Coronary artery (tissue), 2 donors: ENCODE measurements at regions not wholly inside any gene's neighbourhood (a gene's known extent, or its start where the extent isn't known, plus 50 kb on each side); places are given as distances from the start of the nearest gene placed in this dataset.

Experiments
- DNase-seq: peaks from one replicate; pipeline ENCODE4 v3.0.0-alpha.2; 2017; ENCODE audit warnings: low spot score
- H3K27ac ChIP-seq, 2 donors: fragments of 200-600 bp; sonication (generic); one replicate each; pipeline ENCODE4 v1.5.1; 2016 to 2019
- H3K4me3 ChIP-seq: fragments of 200-600 bp; sonication (generic); 2 replicates; pipeline ENCODE4 v1.5.1; 2016; ENCODE audit warnings: mild to moderate bottlenecking, moderate library complexity
- TF ChIP-seq, protein P1 (sequence below): fragments of 200-600 bp; sonication (generic); IDR thresholded peaks from one replicate; pipeline ENCODE4 v1.5.1; 2019; ENCODE audit warnings: antibody characterized with exemption

DNA sequence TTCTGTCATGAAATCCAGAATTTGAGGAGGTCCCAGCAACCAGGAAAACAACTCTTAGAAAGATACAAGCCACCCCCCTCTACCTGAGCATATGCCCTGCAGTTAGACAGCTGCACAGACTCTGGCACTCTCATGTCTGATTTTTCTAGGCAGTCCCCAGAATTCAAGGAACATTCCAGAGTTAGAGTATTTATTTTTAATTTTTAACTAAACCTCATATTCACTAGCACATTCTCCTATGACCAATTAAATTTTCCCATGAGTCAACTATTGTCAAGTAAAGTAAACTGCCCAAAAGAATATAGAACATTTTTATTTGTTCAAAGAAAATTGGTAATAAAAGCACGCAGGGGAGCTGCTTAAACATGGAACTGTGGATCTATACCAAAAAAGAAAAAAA is 490.5 kb upstream of the SEMA6A start:
- no peak for DNase-seq
- TF ChIP-seq, protein P1, sequence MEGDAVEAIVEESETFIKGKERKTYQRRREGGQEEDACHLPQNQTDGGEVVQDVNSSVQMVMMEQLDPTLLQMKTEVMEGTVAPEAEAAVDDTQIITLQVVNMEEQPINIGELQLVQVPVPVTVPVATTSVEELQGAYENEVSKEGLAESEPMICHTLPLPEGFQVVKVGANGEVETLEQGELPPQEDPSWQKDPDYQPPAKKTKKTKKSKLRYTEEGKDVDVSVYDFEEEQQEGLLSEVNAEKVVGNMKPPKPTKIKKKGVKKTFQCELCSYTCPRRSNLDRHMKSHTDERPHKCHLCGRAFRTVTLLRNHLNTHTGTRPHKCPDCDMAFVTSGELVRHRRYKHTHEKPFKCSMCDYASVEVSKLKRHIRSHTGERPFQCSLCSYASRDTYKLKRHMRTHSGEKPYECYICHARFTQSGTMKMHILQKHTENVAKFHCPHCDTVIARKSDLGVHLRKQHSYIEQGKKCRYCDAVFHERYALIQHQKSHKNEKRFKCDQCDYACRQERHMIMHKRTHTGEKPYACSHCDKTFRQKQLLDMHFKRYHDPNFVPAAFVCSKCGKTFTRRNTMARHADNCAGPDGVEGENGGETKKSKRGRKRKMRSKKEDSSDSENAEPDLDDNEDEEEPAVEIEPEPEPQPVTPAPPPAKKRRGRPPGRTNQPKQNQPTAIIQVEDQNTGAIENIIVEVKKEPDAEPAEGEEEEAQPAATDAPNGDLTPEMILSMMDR, result no peak
- no peak overlapping the region for H3K4me3 ChIP-seq
- no peak overlapping the region for H3K27ac ChIP-seq

DNA sequence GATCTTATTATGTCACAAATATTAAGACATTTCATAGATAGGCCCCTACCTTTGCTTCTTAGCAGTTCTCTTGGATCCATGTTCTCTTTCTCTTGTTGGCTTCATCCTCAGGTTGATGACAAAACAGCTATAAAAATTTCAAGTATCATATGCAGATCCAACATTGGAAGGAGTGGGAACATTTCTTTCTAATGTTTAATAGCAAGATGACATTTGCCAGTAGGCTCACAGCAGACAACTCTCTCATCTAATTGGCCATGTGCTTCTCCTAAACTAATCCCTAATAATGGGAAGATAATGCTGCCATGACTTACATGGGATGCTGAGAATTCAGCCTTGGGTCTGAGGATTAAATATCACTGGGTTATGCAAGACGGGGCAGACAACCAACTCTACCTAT is 485.5 kb upstream of the SEMA6A start:
- no peak overlapping the region for H3K4me3 ChIP-seq
- TF ChIP-seq, protein P1, result no peak
- no peak overlapping the region for H3K27ac ChIP-seq

DNA sequence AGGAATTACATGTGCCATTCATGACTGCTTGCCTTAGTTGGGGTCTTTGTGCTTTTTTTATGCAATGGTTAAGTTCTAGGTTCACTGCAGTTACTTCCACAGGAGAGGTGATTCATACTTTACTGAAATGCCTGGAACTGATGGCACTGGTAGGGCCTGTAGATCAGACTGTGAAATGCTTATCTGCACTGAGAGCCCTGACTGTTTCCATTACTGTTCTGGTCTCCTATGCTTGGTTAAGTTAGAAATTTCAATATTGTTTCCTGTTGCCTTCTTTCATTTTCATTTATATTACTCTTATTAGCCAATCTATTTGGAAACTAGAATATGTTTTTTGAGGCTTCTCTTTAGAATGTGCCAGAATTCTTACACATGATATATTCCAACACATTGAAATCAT is 484.1 kb upstream of the SEMA6A start:
- H3K4me3 ChIP-seq, result no peak overlapping the region
- TF ChIP-seq, protein P1, result no peak
- DNase-seq, result no peak
- no peak overlapping the region for H3K27ac ChIP-seq

More for the DNA sequence above, 485.5 kb upstream of the SEMA6A start:
- DNase-seq, result no peak

DNA sequence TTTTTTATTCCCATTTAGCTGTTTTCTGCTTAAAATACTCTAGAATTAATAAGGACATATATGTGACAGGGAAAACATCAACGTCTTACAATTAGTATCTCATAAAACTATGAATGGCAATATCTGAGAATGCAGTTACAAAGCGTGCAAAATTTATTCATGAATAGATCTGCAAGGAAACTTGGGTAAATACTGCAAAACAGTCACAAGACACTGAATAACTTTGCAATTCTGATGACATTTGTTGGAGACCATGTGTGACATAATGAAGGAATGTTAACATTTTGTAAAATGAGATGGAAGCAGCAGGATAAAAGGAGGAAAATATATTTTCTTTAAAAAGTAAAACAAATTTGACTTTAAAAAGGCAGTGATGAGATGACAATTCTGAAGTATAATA is 480.9 kb upstream of the SEMA6A start:
- Histone ChIP-seq H3K27ac (no peak overlapping the region), H3K4me3 (no peak overlapping the region)
- no peak for DNase-seq

DNA sequence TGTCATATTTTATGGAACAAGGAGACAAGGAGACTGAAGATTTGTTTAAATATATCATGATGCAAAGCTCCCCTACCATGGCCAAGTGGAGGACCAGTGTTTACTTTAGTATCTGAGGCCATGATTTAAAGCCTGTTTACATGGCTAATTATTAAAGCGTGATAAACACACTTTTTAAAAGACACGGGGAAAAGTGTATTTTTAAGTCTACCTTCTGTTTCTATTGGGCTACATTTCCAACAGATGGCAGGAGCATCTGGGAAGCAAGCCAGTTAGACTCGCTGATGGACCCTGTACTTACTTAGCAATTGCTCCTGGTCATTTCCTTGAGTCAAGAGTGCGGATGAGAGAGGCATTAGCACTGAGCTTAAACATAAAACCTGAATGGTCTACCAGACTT is 480.3 kb upstream of the SEMA6A start:
- H3K27ac ChIP-seq, result no peak overlapping the region
- H3K4me3 ChIP-seq, result no peak overlapping the region
- DNase-seq, result no peak
- TF ChIP-seq, protein P1, result no peak

More for the DNA sequence above, 480.9 kb upstream of the SEMA6A start:
- TF ChIP-seq, protein P1, result no peak

DNA sequence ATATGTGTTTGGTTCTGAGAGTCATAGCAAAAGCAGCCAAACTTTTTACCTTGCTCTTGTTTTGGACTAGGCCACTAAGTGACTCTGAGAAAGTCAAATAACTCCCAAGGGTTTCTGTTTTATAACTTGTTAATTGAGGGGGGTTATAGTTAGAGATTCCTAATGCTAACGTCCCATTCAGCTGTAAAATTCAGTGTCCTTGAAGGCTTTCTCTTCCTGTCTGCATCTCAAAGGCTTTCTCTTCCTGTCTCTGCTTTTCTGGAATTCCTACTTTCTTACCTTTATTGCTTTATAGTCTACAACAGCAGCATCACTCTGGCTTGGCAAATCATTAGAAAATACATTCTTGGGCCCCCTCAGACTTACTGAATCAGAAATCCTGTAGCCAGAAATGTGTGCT is 479.5 kb upstream of the SEMA6A start:
- no peak for DNase-seq
- TF ChIP-seq, protein P1, result no peak
- Histone ChIP-seq H3K27ac (no peak overlapping the region), H3K4me3 (no peak overlapping the region)

DNA sequence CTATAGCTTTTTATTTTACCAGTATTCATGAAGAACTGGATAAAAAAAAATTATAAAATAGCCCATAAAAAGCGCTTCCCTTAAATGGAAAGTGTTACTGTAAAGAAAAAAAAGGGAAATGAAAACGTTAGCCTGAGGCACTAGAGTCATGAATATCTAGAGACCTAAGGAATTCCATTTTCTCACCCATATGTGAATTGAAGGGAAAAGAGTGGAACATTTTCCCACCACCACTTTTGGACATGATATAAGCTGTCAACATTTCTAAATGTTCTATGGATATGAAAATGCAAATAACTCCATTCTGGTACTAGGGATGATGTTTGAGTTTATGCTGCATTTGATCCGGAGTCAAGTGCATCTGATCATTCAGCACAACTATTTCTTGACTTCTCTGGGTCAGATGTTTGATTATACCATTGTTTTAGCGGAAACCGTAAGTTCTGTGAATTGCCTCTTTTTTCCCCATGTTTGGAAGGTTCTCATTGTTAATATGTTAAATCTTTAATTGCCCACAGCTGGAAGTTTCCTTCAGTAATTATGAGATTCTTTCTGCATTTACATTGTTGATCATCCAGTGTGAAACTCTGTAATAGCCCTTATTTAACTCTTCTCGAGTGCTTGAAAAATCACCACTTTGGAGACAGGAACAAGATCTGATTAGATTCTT is 467.4 kb upstream of the SEMA6A start:
- DNase-seq, result no peak
- Histone ChIP-seq H3K4me3 (no peak overlapping the region), H3K27ac (no peak overlapping the region)
- TF ChIP-seq, protein P1, result no peak
